GM18867 (cell line): ENCODE measurements at regions not wholly inside any gene's neighbourhood (a gene's known extent, or its start where the extent isn't known, plus 50 kb on each side); places are given as distances from the start of the nearest gene placed in this dataset.

Experiments used
- ATAC-seq: cut with Tn5 transposase; IDR thresholded peaks from one replicate; pipeline ENCODE4 v1.9.1; 2021; ENCODE audit warnings: mild to moderate bottlenecking, moderate library complexity; ENCODE audit not compliant: unreplicated experiment

DNA sequence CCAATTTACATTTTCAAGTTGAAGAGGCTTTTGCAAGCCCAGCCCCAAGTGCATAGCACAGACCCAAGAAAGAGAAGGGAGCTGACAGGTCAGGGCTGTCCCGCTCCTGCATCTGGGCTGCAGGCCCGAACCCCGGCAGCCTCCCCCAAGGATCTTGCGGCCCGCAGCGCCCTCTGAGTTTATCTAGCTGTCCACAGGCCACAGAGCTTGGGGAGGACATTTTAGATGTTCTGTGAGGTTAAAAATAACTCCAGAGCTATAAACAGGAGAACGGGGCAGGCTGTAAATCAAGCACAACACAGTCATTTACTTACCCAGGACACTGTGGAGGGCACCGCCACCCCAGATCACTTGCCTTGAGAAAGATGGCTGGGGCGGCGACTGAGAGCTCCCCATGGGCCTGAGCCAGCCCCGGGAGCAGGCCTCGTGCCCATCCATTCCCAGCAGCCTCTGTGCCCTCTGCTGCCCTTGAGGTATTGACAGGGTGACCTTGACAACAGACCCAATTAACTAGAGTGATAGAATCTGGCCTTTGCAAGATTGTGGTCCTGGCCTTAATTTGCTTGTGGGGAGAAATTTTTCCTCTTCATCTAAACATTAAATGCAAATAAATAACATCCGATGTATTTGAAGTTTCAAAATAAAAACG lies 563.0 kb downstream of the TCERG1L start:
- no peak for ATAC-seq

DNA sequence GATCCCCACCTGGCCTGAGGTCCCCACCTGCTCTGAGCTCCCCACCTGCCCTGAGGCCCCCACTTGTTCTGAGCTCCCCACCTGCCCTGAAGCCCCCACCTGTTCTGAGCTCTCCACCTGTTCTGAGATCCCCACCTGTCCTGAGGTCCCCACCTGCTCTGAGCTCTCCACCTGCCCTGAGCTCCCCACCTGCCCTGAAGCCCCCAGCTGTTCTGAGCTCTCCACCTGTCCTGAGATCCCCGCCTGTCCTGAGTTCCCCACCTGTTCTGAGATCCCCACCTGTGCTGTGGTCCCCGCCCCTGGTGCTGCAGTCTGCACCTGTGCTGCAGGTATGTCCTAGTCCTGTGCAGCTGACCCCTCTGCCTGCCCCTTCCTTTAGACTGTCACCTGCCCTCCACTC lies 561.6 kb downstream of the TCERG1L start:
- ATAC-seq: no peak

DNA sequence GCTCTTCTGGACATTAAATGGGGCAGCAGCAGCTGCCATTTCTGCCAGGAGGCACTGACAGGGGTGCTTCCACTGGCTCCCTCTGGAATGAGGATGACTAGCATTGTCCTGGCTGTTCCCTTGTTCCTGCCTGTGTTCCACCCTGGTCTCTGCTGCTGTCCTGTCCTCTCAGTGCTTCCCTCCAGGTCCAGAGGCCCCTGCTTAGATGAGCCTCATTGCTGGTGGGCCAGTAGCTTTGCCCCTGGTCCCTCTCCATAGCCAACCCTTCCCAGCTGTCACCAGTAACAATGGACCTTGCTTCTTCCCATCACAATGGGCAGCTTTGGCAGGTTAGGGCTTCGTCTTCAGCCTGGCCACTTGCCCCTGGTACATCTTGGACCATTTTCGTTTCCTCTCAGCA lies 561.1 kb downstream of the TCERG1L start:
- ATAC-seq: no peak

DNA sequence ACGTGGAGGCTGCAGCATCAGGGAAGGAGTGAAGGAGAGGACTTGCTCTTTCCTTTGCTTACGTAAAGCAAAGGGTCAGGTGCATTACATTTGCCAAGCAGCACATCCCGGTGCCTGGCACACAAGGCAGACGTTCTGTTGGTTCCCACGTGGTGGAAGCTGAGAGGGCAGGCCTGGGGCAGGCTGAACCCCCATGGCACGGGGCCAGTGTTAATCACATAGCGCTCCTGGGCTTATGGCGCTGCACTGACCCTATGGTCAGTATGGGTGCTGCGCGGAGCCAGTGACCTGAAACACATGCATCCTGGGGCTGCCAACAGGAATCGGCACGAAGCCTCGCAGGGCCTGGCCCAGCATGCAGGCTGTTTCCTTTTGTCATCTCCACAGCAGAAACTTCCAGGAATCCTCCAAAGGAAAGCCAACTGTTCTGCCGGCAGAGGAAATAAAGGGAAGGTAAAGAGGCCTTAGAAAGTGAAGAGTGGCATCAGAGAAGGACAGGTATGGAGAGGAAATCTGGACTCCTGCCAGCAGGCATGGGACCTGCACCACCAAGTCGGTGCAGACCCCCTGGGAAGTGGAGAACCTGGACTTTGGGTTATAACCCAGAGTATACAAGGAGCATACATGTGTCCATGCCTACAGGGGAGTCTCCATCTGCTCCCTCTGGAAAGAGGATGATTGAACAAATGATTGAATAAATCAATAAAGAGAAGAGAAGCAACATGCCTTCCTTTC lies 560.2 kb downstream of the TCERG1L start:
- no peak for ATAC-seq

DNA sequence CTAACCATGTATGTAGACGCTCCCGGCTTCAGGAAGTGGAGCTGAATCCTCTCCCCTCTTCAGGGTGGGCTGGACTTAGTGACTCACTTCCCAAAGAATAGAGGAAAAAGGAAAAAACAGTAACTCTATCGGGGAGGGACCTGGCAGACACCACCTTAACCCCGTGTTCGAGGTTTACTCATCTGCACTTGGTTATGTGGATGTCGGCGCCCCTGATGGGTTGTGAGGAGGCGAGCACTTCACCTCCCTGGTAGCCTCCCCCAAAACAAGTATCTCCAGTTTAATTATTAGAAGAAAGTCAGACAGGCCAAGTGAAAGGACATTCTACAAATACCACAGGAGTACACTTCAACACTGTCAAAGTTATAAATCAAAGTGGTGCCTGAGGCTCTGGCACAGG lies 559.7 kb downstream of the TCERG1L start:
- ATAC-seq: no peak

DNA sequence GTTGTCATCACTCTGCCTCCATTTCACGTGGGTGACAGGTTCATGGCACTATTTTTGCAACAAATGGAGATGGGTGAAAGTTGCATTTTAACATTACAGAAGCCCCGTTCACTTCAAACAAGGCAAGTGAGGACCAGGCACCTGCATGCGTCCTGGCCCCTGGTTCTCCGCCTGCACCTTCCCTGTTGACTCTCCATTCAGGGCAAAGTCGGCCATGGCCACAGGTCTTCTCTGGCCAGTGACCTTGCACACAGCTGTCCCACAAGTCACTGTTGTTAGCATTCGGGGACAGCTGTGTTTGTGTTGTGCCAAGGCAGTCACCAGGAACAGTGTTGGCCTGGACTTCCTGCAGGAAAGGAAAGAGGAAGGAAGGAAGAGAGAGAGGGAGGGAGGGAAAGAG lies 554.9 kb downstream of the TCERG1L start:
- no peak for ATAC-seq

DNA sequence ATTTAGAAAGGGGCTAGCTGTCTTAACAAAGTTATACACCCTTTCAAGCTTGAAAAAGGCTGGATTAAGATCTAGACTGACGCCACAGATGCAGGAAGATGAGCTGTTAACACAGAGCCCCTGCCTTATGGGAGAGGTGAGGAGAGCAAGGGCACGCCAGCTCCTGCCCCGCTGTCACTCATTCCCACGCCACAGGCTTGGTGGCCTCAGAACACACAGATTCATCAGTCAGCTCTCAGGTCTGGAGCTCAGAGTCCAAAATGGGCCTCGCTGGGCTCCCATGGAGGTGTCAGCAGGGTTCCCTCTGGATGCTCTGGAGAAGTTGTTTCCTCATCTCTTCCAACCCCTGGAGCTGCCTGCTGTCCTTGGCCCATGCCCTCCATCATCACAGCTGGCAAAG lies 554.2 kb downstream of the TCERG1L start:
- ATAC-seq: no peak

DNA sequence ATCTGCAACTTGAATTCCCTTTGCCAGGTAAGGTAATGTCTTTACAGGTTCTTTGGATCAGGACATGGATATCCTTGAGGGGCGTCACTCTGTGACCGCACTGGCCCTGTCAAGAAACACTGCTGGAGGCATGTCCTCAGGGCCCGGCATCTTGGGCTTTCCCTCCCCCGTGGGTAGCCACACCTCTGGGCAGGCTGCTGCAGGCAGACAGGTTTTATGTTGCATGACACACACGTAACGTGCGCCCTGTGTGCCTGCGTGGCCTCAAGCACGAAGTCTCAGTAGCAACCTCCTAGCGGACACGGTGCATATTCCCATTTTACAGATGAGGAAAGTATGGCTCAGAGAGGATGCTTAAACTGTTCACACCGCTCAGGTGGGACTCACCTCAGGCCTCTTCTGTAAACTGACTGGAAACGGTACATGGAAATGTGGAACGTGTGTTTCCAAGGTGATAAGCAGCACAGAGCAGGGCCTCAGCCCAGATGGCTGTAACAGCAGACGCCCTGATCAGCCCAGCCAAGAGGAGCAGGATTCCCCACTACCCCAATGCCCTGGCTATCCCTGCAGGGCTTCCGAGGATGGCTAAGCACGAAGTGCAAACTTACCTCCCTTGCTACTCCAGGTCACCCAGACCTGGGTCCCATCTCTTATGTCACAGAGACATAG lies 553.6 kb downstream of the TCERG1L start:
- ATAC-seq: no peak

DNA sequence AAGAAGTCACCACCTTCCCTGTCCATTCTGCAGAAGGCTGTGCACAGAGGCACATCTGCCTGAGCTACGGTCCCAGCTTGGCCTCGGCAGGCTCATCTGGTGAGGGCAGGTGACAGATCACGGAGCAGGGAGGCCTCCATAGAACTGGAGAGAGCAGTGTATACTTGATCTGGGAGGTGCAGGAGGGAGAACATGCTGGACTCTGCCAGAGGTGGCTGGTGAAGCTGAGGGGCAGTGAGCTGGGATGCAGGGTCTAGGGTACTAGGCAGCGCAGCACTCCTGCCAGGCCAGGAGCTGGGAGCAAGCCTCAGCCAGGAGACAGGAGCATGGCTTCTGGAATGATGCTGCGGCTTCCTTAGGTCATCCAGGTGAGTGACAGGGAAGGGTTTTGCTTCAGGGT lies 553.0 kb downstream of the TCERG1L start:
- no peak for ATAC-seq

DNA sequence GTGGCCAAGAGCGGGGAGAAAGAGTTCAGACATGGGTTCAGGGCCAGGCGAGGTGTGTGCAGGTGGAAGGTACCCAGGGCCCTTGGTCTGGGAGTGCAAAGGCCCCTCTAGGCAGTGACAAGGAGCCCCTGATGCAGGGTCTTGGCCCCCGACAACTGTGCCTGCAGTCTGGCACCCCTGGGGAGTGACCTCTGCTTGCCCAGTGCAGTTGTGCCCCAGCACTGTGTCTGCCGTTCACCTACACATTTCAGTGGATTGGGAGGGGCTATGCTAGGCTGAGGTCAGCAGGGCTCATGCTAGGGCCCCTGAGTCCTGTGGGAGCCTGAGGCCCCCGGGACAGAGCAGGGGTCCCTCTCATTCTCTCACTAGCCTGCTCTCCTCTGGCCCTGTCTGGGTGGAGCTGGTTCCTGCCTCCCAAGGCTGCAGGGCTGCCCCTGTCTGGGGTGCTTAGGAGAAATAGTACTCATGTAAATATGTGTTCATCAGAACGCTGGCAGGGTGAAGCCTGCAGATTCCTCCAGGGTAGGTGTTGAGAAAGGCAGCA lies 550.4 kb downstream of the TCERG1L start:
- ATAC-seq: no peak

DNA sequence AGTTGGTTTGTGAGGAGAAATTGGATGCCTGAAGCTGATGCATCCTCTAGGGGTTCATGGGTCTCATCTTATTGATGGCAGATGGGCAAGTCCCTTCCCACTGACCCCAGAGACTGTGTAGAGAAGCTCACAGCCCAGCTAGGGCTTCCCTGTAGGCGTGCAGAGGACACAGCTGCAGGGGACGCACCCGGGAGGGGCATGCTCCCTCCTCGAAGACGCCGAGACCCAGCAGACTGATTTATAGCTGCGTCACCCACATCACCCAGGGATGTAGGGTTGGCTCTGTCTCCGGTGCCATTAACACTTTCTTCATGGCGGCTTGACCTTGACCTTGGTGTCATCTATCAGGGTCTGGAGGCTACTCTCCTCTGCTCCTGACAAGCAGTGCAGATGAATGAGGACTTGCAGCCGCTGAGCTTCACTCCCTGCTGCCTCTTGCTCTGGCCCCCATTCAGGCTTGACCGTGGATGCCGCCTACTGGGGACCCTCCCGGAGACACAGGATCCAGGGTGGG lies 549.7 kb downstream of the TCERG1L start:
- no peak for ATAC-seq

DNA sequence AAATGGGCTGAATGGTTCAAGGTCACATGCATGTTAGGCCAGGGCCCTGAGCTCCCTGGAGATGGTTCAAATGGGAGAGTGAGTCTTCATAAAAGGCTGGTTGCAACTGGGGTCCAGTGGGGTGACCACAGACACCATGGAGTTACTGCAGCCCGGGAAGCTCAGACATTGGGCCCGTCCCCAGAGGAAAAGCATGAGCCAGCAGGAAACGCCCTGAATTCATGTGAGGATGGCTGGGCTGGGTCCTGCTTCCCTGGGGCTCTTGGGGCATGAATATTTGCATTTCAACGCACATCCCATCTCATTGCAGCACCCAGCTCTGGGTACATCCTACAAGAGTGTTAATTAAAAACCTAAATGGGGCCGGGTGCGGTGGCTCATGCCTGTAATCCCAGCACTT lies 549.0 kb downstream of the TCERG1L start:
- ATAC-seq: no peak

DNA sequence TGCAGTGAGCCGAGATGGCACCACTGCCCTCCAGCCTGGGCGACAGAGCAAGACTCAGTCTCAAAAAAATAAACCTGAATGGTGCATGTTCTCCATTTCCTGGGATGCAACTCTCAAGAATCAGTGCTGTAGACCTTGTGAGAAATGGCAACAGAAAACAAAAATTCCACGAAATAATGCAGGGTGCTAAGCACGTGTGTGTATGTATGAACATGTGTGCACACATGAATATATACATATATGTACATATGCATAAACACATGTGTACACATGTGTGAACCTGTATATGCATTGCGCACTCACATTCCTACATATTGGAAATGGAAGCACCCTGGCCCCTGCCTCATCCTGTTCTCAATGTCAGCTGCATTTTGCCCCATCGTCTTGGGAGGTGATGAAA lies 548.5 kb downstream of the TCERG1L start:
- no peak for ATAC-seq

DNA sequence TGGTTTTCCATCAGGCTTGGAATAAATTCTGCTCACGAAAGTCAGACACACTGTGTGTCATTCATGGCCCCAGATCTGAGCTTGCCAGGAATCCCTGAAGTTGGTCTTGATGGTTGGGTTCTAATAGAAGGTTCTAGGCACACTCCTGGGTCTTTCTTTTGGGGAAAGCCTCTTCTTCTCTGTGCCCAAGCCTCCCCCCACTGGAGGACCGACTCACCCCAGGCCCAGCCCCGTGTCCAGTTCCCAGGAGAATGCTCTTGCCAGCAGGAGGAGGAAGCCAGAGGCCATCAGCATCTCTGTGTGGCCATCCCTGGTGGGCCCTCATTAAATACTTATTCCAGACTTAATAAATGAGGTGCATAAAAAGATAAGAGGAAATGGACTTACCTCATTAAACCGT lies 548.0 kb downstream of the TCERG1L start:
- ATAC-seq: no peak

DNA sequence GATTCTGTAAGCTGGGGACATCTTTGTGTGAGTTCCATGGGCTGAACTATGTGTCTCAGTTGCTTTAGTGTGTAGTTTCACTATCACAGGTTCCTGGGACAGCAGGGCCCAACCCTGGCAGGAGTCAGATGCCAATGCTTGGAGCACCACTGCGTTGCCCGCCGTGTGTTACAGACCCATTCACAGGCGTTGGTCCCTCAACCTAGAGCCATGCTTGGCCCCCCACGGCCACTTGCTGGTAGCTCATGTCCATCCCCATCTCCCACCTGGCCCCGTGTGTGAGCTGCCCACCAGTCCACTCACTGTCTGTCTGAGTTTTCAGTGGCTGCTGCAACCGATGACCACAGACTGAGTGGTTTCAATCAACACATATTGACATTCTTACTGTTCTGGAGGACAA lies 546.9 kb downstream of the TCERG1L start:
- no peak for ATAC-seq

DNA sequence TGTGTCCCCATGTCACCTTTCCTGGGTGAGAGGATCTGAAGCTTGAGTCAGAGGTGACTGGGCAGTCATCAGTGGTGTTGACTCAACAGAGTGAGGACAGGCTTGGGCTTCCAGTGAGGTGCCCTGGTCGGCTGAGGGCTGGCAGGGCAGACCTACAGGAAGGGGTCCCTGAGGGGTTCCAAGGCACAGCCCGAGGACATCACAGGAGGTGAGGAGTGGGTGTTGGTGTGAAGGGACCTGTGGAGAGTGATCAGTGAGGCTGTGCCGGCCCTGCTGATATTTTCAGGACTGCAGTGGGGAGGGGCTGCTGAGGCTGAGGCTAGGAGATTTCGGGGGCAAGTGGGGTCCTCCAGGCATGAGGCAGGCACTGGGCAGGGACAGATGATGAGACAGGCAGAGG lies 545.5 kb downstream of the TCERG1L start:
- no peak for ATAC-seq

DNA sequence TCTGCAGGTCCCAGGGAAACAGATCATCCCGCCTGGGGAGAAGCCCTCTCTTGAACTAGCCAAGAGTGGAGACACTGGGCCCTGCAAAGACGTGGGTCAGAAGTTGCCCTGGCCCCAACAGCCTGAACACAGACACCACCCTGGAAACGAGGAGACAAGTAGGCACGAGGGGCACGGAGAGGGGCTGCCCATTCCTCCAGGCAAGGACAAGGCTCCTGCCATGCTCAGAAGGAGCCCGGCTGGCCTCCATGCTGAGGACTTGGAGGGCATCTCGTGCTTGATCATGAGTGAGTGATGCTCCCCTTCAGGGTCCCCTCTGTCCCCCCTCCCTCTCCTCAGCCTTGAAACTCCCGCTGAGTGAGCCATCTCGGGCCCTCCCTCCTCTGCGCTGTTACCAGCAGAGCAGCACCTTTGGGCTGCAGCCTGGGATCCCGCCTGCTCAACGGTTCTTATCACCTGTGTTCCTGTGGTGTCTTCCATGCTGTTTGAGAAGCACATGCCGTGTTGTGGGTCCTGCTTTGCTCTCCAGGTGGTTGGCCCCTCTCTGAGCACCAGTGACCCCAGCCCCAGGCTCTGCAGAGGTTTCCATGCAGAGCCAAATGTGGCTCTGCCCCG lies 544.3 kb downstream of the TCERG1L start:
- ATAC-seq: no peak

DNA sequence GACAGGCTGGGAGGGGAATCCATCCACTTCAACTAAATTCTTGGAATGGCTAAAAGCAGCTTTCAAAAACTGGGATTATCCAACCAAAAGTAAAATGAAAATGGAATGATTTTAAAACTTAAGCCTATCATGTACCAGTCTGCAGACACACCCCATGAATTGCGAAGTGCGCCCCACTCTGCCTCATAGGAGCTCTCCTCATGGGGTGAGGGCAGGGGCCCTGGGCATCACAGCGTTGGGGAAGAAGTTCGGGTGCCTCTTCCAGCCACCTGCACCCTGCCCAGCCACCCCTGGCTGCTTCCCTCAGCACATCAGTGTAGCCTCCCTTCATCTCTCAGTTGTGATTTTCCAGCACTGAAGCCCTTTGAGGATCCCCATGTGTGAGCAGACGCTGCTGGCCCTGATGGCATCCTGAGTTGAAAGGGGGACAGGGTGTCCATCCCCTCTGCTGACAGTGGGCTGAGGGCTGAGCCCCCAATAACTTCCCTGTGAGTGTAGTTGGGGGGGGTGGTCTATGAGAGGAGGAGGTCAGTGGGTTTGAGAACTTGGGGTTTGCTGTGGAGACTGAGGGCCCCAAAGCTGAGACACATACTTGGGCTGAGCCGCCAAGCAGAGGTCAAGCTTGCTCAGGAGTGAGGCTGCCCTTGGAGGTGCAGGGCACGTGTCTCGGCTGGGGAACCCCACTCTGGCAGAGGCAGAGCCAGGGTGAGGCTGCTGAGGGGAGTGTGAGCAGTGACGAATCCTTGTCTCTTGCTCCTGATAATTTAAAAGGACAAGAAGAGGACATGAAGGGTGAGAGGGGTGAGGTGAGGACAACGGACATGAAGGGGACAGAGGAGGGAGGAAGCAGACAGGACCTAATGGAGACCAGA lies 542.1 kb downstream of the TCERG1L start:
- no peak for ATAC-seq

DNA sequence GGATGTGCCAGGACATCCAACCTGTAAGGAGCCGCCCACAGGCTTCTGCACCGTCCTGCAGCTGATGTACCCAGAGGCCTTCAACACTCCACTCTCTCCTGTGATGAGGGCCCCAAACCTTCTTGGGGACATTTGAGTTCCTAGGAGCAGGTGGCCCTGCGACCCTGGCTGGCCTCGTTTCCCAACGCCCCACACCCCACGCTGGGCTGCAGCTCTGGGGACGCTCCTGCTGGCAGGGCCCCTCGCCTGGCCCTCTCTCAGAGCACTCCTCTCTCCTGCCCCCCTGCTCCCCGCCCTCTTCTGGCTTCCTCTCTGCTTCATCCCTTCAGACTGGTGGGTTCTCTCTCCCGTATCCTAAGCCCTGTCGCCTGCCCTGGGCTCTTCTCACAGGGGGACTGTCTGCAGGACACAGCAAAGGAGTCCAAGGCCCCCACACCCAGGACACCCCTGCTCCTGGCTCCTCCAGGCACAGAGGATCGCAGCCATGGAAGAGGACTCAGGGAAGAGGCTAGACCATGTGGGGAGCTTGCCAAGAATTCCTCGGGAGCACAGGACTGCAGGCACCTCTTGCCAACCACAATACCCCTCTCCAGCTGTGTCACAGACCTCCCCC lies 541.4 kb downstream of the TCERG1L start:
- no peak for ATAC-seq

DNA sequence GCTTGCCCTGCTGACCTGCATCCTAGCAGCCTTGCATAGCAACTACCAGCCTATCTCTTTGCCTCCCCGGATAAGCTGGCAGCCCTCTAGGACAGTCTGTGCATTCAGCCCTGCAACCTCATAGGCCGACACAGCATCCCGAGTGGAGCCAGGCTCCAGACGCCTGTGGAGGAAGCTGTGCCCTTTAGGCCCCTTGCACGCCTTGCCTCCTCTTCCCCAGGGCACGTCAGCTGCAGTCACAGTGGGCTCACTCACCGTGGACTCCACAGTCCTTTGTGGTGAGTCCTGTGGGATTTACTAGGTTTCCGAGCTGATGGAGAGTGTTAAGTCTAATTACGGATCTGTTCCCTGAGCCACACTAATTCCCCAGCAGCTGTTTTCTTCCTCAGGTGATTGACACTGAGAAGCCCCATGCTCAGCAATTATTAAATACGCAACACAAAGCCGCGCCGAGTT lies 540.0 kb downstream of the TCERG1L start:
- ATAC-seq: no peak
